Fibroblast of skin of left biceps (primary cell): ENCODE measurements at regions not wholly inside any gene's neighbourhood (a gene's known extent, or its start where the extent isn't known, plus 50 kb on each side); places are given as distances from the start of the nearest gene placed in this dataset.

Source experiments
- DNase-seq, 2 experiments: peaks; one replicate each; pipeline ENCODE4 v3.0.0-alpha.2; 2013; ENCODE audit warnings: low read depth in 2 of 2

- no peak for DNase-seq
Observed at GRCh38 chr10:107631876-107632275, 467.4 kb upstream of the SORCS1 start.

DNA sequence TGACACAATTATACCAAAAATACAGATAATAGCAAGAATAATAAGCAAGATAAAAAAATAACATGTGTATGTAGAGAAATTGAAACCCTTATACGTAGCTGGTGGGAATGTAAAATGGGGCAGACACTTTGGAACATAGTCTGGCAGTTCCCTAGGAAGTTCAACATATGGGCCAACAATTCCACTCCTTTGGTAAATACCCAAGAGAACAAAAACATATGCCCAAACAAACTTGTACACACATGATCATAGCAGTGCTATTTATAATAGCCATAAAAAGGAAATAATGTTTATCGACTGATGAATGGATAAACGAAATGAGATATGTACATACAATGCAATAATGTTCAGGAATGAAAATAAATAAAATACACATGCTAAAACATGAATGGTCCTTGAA lies 462.4 kb upstream of the SORCS1 start:
- DNase-seq: no peak

GRCh38 chr10:107623292-107623691 lies 458.8 kb upstream of the SORCS1 start:
- no peak for DNase-seq

DNA sequence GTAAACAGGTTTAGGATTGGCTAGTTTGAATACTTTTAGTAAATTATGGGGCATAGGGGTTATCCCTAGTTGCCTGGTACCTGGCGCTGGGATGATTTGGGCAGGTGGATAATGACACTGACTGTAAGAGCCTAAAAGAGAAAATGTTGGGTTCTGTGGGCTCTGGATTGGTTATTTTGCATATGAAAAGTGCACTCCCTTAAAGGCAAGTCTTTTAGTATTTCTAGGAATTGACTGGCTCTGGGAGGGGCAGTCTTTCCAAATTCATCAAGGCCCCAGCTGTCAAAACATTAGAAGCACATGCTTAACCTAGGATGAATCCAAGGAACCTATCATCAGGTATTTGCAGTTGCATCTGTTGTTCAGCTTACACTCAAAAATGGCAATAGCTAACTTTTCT lies 454.6 kb upstream of the SORCS1 start:
- DNase-seq: no peak

DNA sequence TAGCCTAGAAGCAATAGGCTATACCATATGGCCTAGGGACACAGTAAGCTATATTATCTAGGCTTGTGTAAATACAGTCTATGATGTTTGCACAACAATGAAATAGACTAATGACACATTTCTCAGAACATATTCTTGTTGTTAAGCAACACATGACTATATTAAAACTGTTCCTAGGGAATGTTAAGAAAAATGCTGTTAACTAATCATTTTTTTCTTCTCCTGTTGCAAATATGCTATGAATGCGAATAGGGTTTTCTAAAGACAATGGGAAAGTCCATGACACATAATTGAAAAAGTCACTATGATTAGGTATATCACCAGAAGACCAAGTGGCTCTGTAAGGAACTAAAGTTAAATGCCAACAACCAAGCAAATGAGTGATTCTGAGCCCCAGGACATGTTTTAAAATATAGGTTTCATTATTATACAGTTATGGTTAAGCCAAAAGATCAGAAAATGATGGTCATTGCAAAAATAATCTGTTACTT lies 454.0 kb upstream of the SORCS1 start:
- no peak for DNase-seq

GRCh38 chr10:107616463-107617410 lies 452.2 kb upstream of the SORCS1 start:
- DNase-seq: no peak

- no peak for DNase-seq
Observed at GRCh38 chr10:107616031-107616430, 451.5 kb upstream of the SORCS1 start.

- no peak for DNase-seq
Observed at GRCh38 chr10:107614939-107615685, 450.6 kb upstream of the SORCS1 start.

DNA sequence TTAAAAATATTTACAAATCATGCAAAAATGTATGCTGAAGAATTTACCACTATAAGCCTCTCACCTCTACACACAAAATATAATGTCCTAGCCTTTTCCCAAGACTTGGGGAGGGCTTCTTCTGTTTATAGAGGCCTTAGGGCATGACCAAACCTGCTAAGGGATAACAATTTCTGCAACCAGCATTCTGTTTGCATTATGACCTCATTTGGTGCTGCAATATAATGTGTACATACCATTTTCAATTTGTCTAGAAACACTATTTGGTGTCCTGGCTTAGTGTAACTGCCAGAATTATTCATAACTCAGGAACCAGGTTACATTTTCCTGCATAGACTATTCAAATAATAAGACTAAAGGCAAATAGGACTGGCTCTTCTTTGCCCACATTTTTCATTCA lies 446.6 kb upstream of the SORCS1 start:
- no peak for DNase-seq

DNA sequence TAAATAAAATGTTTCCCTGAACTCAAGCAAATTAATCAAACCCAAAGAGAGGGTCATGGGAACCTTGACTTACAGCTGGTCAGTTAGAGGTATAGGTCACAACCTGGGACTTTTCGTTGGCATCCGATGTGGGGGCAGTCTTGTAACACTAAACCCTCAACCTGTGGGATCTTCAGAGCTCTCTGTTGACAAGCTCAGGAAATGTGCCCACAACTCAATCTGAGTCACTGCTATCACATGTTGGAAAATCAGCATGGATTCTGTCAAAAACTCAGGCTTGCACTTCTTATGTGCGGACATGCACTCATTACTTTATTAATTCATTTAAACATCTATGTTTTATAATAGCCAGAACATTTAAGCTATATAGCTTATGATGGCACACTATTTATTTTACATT lies 424.6 kb upstream of the SORCS1 start:
- DNase-seq: no peak

DNA sequence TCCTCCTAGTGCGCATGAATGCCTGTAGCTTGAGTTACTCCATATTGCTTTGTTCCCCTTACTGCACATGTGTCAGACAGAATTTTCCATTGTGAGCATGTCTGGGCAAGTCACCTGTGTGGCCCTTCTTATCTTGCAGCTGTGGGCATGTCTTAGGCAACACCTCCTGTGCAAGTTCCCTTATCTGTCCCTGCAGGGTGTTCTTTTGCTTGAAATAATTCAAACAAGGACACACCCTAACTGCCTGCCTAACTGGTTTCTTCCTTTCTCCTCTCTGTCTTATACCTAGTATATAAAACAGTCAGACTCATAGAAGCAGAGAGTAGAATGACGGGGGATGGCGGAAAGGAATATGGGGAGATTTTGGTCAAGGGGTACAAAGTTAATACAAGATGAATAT lies 421.1 kb upstream of the SORCS1 start:
- DNase-seq: no peak

DNA sequence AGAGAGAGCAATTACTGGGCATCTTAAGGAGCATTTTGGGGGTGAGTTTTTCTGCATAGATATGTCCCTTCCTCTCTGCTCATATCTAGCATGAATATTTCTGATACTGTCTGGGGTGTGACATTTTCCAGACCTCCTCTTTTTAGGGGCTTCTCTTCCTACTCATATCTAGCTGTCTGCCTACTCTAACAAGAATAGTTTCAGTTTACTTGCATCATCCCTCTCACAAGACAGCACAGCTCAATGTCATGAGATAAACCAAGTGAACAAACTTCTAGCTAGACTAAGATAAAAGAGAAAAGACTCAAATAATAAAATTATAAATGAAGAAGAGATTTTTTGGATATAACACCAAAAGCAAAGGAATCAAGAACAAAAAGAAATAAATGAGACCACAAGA lies 419.5 kb upstream of the SORCS1 start:
- DNase-seq: no peak

DNA sequence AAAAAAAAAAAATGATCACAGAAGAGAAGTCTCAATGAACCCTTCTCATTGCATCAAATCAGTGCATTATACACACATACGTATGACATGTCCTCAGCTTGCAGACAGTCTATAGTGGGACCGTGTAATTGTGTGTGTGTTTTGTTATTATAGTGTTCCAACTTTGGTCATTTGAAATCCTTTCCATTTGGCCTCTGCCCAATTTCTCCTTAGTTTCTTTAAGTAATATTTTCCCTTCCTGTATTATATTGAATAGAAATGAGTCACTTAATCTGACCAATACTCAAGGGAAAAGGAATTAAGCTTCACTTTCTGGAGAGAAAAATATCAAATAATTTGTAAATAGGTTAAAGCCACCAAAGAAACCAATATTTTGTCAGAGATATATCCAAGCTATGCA lies 415.5 kb upstream of the SORCS1 start:
- DNase-seq: no peak

GRCh38 chr10:107577221-107577620 lies 412.7 kb upstream of the SORCS1 start:
- no peak for DNase-seq

DNA sequence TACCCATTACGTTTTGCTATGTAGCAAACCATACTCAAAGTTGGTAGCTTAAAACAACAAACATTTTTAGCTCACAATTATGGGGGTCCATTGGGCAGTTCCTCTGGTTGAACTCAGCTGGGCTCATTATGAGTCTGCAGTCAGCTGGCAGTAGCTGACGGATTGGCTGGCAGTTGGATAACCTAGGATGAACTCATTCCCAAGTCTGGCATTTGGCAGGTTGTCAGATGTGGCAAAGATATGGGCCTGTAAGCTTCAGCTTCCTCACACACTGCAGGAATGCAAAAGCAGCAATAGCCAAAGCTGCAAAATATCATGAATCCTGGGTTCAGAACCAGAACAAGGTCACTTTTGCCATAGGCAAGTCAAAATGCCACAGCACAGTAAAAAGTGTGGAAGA lies 412.2 kb upstream of the SORCS1 start:
- no peak for DNase-seq

DNA sequence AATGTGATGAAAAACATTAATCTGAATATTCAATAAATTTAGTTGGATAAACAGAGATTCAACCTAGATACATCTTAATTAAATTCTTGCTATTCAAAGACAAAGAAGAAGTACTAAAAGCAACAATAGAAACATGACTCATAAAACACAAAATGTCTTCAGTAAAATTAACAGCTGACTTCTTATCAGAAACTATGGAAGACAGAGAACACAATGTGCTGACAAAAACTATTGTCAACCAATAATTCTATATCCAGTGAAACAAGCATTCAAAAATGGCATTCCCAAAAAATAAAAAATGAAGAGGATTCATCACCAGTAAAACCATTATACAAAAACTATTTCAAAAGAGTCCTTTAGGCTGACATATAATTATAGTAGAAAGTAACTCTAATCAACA lies 400.5 kb upstream of the SORCS1 start:
- DNase-seq: no peak

GRCh38 chr10:107561136-107561650 lies 396.7 kb upstream of the SORCS1 start:
- no peak for DNase-seq

DNA sequence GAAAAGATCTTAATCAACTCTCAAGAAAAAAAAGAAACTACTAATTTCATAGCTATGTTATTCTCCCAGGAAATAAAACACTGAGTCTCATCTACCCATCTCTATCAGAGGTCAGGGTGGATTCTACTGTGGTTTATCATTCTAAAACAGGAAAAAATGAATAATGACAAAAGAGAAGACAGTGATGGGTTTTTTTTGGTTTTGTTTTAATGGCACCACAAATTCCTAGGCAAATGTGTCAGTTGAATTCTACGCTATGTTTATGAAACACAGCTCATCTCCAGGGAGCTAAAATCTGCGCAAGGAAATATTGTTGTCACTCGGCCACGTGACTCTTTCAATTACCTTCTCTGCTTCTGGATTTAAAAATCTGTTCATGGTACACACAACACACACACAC lies 393.4 kb upstream of the SORCS1 start:
- DNase-seq: no peak

DNA sequence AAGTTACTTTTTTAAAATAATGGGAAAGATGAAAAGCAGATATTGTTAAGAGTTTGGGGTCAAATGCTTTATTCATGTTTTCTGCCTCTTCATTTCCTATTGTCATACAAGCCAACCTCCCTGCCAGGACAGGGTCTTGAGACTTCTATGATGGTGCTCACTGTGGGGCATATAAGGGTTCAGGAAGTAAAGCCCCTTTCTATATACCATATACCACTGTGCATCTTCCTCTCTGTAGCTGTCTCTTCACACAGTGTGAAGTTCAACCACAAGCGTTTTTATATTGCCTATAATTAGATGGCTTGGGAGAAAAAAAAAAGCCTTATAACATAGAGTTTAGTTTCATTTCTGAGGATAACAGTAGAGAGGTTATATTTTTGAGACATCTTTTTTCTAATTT lies 389.8 kb upstream of the SORCS1 start:
- DNase-seq: no peak

GRCh38 chr10:107553470-107553869 lies 389.0 kb upstream of the SORCS1 start:
- peak; percentile 1 to 10 for DNase-seq

- DNase-seq: no peak
Observed at GRCh38 chr10:107552963-107553362, 388.5 kb upstream of the SORCS1 start.

GRCh38 chr10:107548301-107548700 lies 383.8 kb upstream of the SORCS1 start:
- DNase-seq: no peak

DNA sequence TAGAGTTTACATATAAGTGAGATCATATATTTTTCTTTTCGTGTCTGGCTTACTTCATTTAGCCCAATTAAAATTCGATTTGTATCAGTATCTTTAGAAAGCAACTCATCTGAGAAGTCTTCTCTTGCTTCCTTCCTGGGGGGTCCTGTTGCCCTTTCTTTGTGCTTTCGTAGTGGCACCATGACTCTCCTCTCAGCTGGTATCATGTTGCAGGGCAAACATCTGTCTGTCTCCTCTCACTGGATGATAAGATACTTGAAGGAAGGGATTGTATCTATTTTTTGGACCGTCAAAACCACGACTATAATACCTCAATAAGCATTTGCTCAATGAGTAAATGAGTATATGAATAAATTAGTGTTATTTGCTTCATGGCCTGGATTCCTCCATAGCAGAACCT lies 382.5 kb upstream of the SORCS1 start:
- DNase-seq: no peak
